ENCODE measurements at regions not wholly inside any gene's neighbourhood (a gene's known extent, or its start where the extent isn't known, plus 50 kb on each side); places are given as distances from the start of the nearest gene placed in this dataset.
A peak's percentile ranks its signal among the peaks of the same experiment; 100 is the strongest.

DNA sequence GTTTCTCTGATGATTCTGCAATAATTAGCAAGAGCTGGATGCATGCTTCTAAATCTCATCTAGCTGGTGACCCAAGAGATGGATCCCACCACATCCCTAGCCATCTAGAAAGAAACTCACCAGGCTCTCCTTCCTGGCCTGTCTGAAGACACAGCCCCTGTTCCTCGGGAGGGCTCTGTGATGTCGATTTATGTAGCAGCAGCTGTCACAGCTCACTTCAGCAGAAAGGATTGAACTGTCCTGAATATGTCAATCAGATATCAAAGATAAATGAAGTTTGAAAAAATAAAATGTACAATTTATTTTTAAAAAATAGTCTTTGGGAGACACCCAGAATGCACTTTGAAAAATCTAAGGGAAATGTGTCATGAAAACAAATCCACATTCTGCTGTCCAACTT is 67.3 kb upstream of the TSHZ2 start:
- ATAC-seq (ENCODE audit: poor library complexity) (no peak), DNase-seq (no peak)
- no peaks in the 10 kb centered on the region for H3K36me3 Mint-ChIP-seq (ENCODE audit: low read depth)
- peaks cover 7% of the 10 kb centered on the region for H3K27me3 Mint-ChIP-seq
- H3K9me3 Mint-ChIP-seq = no peaks in the 10 kb centered on the region
- H3K27ac Mint-ChIP-seq = no peak overlapping the region
- H3K4me3 Mint-ChIP-seq = no peak overlapping the region
- H3K36me3 ChIP-seq (ENCODE audit: insufficient read depth, low read length) = no peaks in the 10 kb centered on the region
- H3K4me1 Mint-ChIP-seq (ENCODE audit: low read depth) = no peaks in the 10 kb centered on the region
- ChIA-PET POLR2A (no interaction called here), CTCF (no interaction called here)
- TF ChIP-seq, protein P1, sequence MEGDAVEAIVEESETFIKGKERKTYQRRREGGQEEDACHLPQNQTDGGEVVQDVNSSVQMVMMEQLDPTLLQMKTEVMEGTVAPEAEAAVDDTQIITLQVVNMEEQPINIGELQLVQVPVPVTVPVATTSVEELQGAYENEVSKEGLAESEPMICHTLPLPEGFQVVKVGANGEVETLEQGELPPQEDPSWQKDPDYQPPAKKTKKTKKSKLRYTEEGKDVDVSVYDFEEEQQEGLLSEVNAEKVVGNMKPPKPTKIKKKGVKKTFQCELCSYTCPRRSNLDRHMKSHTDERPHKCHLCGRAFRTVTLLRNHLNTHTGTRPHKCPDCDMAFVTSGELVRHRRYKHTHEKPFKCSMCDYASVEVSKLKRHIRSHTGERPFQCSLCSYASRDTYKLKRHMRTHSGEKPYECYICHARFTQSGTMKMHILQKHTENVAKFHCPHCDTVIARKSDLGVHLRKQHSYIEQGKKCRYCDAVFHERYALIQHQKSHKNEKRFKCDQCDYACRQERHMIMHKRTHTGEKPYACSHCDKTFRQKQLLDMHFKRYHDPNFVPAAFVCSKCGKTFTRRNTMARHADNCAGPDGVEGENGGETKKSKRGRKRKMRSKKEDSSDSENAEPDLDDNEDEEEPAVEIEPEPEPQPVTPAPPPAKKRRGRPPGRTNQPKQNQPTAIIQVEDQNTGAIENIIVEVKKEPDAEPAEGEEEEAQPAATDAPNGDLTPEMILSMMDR (IDR thresholded peaks at IDR 0.05) = no peak
- H3K27ac ChIP-seq (ENCODE audit: low read depth in 1 of 2, low read length in 2 of 2) = no peak overlapping the region
- intact Hi-C loops (cut with DNase I, micrococcal nuclease) = no loop called here
- no peaks in the 10 kb centered on the region for H3K9me3 ChIP-seq (ENCODE audit: control insufficient read depth in 1 of 2, insufficient read depth in 1 of 2, low read length in 2 of 2)
- H3K4me1 ChIP-seq (ENCODE audit: insufficient read depth, low read length) = no peaks in the 10 kb centered on the region
- H3K4me3 ChIP-seq (ENCODE audit: low read length) = no peak overlapping the region
- no peaks in the 10 kb centered on the region for H3K27me3 ChIP-seq (ENCODE audit: control insufficient read depth in 1 of 2, insufficient read depth in 2 of 2, low read length in 2 of 2)

DNA sequence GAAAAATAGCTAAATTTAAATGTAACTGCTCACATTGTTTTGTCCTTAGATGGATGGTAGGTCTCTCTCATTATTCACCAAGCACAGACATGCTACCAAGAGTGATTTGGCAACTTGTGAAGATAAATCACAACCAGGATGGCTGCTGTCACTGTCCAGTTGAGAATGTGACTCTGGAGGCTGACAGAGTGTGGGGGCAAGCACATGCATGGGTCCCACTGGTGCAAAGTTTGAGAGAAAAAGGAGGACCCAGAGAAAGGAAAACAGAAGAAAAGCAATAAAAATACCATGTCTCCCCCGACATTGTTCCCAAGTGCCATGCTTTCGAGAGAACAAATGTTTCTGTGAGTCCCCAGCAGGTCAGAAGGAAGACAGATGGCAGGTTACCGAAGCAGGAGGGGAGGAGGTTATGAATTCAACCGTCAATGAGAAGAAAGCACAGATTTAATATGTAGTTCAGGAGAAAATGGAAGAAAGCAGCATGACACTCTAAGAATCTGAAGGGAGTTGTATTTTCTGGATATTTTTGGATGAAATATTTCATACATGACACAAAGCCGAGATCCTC is 73.0 kb upstream of the TSHZ2 start:
- no peak for DNase-seq
- TF ChIP-seq, protein P1 (IDR thresholded peaks at IDR 0.05) = no peak
- ChIA-PET POLR2A (no interaction called here), CTCF (no interaction called here)
- no peak for ATAC-seq (ENCODE audit: poor library complexity)
- Histone ChIP-seq H3K9me3 (ENCODE audit: control insufficient read depth in 1 of 2, insufficient read depth in 1 of 2, low read length in 2 of 2) (no peaks in the 10 kb centered on the region), H3K4me3 (ENCODE audit: low read length) (no peak overlapping the region), H3K27me3 (ENCODE audit: control insufficient read depth in 1 of 2, insufficient read depth in 2 of 2, low read length in 2 of 2) (no peaks in the 10 kb centered on the region), H3K4me1 (ENCODE audit: insufficient read depth, low read length) (no peaks in the 10 kb centered on the region), H3K27ac (ENCODE audit: low read depth in 1 of 2, low read length in 2 of 2) (no peak overlapping the region), H3K36me3 (ENCODE audit: insufficient read depth, low read length) (no peaks in the 10 kb centered on the region)
- Mint-ChIP-seq H3K27me3 (peaks cover 22% of the 10 kb centered on the region), H3K36me3 (ENCODE audit: low read depth) (no peaks in the 10 kb centered on the region), H3K4me1 (ENCODE audit: low read depth) (peaks cover 5% of the 10 kb centered on the region), H3K9me3 (no peaks in the 10 kb centered on the region), H3K27ac (no peak overlapping the region), H3K4me3 (no peak overlapping the region)
- intact Hi-C loops (cut with DNase I, micrococcal nuclease) = no loop called here

DNA sequence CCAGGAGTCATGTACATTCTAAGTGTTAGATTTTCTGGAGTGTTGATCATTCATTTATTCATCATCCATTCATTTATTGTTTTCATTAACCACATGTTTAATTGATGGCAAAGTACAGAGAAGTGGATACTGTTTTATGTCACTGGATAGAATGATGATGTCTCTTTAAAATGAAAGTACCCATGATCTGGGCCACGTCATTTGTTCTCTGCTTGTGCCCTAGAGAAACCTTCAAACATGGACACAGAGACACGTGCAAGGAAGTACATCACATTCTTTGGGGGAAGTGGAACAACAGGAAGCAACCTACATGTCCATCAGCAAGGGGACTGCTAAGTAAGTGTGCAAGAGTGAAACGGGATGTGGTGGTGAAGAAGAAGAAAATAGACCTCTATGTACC is 75.8 kb upstream of the TSHZ2 start:
- H3K4me1 Mint-ChIP-seq (ENCODE audit: low read depth) = peaks cover 5% of the 10 kb centered on the region
- H3K9me3 Mint-ChIP-seq = no peaks in the 10 kb centered on the region
- no peaks in the 10 kb centered on the region for H3K36me3 Mint-ChIP-seq (ENCODE audit: low read depth)
- Histone ChIP-seq H3K27ac (ENCODE audit: low read depth in 1 of 2, low read length in 2 of 2) (no peak overlapping the region), H3K36me3 (ENCODE audit: insufficient read depth, low read length) (no peaks in the 10 kb centered on the region), H3K4me3 (ENCODE audit: low read length) (no peak overlapping the region), H3K9me3 (ENCODE audit: control insufficient read depth in 1 of 2, insufficient read depth in 1 of 2, low read length in 2 of 2) (no peaks in the 10 kb centered on the region), H3K27me3 (ENCODE audit: control insufficient read depth in 1 of 2, insufficient read depth in 2 of 2, low read length in 2 of 2) (no peaks in the 10 kb centered on the region), H3K4me1 (ENCODE audit: insufficient read depth, low read length) (no peaks in the 10 kb centered on the region)
- H3K27me3 Mint-ChIP-seq = peaks cover 15% of the 10 kb centered on the region
- TF ChIP-seq, protein P1 (IDR thresholded peaks at IDR 0.05) = no peak
- ChIA-PET POLR2A (no interaction called here), CTCF (no interaction called here)
- intact Hi-C loops (cut with DNase I, micrococcal nuclease) = no loop called here
- no peak overlapping the region for H3K4me3 Mint-ChIP-seq
- no peak for ATAC-seq (ENCODE audit: poor library complexity)
- peak in 1 of 14 experiments; percentile 2 for DNase-seq
- H3K27ac Mint-ChIP-seq = no peak overlapping the region
